ENCODE measurements at regions not wholly inside any gene's neighbourhood (a gene's known extent, or its start where the extent isn't known, plus 50 kb on each side); places are given as distances from the start of the nearest gene placed in this dataset.

DNA sequence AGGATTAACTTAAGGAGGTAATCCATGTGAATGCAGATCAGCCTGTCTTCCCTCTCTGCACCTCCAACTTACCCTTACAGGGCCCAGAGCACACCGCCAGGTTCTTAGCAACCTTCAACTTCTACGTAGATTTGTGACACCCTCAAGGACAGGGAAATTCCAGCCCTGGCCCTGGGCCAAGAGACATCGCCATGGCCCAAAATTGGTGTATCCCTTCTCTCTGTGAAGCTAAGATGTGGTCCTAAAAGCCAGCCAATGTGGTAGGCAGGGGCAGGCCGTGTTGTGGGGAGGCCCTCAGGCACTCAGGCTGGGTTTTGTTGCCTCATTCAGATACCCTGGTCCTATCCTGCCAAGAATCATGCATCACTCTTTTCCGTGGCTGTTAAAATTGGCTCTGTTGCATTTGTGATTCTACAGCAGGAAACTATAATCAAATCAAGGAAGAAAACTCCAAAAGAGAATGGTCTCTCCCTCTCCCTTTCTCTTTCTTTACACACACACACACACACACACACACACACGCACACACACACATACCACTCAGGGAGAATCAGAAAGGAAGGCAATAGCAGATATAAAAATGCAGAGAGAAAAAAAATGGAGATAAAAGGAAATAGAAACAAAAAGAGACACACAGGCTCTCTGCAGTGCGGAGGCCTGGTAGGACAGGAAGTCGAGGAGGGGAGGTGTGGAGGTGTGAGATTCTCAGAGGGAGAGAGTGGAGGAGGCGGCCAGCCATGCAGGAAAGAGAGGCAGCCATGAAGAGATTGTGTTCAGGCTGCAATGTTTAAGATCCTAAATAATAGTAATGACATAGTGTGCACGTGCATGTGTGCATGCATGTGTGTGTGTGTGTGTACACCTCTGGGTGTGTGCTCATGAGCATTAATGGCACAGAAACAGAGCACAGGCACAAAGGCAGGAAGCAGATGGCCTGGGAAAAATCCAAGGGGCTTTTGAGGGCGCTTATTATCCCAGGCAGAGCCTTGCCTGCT is 201.8 kb upstream of the LRFN2 start:
- peak; percentile 41 for DNase-seq

DNA sequence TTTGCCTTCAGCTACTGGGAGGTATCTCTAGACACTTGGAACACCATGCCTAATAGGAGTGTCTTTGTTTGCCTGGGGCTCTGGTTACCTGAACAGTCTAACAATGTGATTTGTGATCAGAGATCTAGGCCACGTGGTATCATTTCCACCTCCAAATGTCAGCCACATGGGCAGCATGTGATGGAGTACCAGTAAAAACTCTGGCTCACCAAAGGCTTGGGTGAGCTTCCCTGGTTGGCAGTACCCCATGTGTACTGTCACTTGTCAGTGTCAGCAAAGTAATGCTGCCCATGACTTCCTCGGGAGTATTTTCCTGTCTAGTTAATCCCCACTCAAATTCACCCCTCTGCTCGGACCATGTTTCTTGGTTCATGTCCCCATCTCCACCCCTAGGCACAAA is 195.2 kb upstream of the LRFN2 start:
- DNase-seq: no peak

DNA sequence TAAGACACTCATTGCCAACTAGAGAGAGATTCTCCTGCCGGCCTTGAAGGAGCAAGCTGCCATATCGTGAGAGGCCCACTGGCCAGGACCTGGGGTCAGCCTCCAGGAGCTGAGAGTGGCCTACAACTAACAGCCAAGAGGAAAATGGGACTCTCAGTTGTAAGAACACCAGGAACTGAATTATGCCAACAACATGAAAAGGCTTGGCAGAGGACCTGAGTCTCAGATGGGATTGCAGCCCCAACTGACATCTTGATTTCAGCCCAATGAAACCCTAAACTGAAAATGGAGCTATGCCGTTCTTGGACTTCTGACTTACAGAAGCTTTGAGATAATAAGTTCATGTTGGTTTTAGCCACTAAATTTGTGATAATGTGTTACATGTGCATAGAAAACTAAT is 193.5 kb upstream of the LRFN2 start:
- no peak for DNase-seq

DNA sequence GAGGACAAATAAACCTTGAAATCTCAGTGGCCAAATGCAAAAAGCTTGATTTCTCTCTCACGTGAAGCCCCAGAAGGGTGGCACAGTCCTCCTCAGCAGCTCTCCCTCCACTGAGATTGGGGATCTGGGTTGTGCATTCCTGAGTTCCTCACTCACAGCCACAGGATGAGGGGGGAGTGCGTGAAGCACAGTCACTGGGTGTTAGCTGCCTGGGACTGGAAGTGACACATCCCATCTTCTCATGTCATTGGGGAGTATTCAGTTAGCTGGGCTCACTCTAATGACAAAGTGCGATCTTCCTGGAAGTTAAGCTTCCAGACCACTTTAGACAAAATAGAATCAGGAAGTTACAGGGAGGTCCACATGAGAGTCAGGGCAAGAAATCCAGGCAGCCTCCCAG is 192.2 kb upstream of the LRFN2 start:
- no peak for DNase-seq

DNA sequence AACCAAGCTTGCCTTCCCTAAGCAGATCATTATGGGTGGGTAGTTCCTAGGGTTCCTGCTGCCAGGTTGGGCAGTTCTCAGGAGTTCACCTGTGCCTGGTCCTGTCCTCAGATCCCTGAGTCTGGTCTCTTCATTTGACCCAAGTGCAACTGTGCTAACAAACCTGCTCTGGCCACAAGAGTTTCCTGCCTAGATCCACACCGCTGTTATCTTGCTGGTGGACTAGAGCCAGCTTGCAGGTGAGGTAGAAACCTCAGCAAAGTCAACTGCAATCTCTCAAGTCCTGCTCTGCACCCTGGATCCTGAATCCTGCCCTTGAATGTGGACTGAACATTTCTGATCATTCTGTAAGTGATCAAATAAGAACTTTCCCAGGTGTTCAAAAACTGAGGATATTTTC is 191.8 kb upstream of the LRFN2 start:
- no peak for DNase-seq

DNA sequence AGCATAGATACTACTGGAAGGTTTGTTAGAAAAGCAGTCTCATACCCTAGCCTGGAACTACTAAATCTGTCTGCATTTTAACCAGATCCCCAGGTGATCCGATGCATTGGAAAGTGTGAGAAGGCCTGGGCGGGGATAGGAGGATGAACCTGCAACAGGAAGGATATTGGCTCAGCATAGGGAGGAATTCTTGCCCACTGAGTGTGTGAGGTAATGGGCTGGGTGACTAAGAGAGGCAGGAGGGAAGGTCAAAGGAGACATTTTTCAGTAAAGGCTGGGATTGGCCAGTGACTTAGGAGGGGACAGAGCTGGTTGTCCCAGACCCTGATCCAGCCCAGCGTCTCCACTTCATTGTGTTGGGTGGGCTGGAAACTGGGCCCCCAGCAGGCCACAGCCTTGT is 191.0 kb upstream of the LRFN2 start:
- DNase-seq: no peak

DNA sequence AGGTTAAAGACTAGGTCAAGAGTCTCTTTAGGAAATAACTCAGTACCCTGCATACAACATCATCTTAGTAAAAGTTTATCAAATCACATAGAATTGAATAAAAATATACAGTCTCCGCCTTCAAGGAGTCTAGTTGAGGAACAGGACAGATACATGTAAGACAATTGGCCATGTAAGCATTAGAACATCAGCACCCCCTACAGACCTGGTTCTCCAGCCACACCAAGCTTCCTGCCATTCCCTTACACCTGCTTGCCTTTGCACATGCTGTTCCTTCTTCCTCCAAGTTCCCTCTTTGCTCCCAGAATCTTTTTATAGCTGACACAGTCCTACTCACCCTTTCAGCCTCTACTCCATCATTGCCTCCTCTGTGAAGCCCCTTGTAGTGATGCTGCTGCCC is 187.8 kb upstream of the LRFN2 start:
- DNase-seq: no peak

DNA sequence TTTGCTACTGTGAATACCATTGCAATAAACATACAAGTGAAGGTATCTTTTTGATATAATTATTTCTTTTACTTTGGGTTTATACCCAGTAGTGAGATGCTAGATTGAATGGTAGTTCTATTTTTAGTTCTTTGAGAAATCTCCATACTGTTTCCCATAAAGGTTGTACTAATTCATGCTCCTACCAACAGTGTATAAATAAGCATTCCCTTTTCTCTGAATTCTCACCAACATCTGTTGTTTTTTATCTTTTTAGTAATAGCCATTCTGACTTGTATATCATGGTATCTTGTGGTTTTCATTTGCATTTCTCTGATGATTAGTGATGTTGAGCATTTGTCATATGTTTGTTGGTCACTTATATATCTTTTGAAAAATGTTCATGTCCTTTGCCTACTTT is 183.6 kb upstream of the LRFN2 start:
- no peak for DNase-seq

DNA sequence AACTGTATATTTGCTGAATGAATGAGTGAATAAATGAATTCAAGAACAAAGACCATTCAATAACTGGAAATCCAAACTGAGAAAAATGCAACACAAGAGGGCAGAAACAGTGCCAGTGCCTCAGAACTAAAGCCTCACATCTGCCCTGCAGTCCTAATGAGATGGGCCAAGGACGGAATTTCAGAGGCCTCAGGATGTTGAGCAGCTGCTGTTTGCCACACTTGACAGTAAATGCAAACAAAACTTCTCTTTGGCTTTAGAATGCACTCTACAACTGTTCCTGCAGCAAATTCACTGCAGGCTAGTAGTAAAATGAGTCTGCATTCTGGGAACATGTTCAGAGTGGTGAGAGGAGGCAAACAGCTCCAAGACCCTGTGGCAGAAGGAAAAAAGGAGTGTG is 177.6 kb upstream of the LRFN2 start:
- no peak for DNase-seq

DNA sequence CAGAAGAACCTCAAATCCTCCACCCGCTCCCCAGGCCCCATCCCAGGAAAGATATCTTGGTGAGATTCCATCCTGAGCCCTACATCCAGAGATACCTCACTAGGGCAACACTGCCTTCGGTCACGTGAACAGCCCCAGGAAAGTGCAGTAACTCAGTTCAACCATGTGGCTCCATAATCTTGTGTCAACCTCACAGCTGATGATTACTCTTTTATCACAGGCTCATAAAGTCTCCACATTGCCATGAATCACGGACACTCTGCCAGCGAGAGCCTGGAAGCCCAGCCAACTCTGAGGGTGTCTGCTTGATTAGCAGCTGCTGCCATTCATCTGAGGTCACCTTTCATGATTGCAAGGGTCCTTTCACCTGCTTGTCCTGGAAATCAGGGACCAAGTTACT is 175.8 kb upstream of the LRFN2 start:
- DNase-seq: no peak

DNA sequence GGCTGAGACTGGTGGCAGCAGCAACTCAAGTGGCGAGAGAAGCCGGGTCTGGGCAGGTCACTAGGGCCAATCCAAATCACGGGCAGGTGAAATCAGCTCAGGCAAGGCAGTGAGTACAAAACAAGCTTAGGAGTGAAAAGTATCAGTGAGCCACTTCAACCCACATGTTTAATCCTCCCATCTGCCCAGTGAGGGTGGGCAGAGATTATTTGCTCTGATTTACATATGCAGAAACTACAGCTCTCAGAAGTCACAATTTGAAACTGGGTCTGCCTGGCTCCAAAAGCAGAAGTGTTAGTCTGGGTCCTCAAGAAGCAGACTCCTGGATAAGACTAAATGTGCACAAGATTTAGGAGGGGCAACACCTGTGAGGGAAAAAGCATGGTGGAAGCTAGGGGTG is 173.7 kb upstream of the LRFN2 start:
- DNase-seq: no peak

DNA sequence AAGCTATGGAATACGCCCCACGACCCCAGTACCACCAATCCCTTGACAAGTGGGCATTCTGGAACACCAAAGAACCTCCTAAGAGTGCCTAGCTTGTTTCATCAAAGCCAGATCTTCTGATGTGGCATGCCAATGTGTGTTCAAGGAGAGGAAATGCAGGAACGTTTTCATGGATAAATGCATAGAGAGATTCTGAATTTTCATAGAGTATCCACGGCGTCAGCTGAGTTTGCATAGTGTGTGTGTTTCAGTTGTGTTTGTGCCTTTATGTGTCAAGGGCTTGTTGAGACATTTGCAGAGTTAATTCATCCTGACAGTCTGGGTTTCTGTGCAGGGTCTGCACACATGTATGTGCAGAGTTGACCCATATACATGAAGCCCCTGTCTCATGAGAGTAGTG is 172.7 kb upstream of the LRFN2 start:
- no peak for DNase-seq

DNA sequence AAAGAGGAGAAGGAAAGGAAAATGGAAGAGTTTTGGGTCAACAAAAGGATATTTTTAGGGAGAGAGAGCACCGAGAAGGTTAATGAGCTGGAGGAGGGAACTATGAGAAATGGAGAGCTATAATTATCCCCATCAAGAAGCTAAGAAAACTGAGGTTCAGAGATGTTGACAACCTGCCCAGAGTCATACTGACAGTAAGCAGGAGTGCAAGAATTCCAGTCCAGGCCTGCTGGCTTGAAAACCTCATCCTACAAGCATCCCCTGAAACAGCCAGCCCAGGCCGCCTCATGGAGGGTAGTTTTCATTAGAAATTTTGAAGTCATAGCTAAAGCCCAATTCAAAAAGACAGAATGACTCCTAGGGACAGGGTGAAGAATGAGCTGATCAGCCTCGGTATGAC is 172.1 kb upstream of the LRFN2 start:
- DNase-seq: no peak

DNA sequence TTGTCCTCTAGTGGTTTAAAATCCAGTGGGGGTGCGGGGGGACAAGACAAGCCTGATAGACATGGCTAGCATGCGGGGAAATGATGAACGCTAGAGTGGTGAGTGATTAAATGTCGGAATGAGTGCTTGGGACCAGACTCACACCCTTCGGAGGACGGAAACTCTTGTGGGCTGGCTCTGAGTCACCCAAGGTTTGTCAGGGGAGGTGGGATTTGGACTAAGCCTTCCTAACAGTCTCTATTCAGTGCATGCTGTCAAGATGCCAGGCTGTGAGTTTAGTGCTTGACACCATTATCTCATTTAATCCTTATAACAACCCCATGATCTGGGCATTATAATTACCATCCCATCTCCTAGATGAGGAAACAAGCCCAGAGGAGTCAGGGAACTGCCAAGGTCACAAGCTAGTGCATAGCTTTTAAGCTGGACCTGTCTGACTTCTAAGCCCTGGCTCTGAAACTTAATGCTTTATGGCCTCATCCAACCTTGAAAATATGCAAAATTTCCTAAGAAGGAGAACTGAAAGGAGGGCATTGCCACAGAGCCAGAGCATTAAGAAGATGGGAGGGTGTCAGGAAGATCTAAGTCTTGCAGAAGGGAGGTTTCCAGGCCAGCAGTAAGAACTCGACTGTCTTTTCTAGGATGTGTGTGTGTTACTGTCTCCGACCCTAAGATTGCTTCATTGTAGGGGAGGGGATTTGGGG is 168.7 kb upstream of the LRFN2 start:
- DNase-seq: peak; percentile 14

DNA sequence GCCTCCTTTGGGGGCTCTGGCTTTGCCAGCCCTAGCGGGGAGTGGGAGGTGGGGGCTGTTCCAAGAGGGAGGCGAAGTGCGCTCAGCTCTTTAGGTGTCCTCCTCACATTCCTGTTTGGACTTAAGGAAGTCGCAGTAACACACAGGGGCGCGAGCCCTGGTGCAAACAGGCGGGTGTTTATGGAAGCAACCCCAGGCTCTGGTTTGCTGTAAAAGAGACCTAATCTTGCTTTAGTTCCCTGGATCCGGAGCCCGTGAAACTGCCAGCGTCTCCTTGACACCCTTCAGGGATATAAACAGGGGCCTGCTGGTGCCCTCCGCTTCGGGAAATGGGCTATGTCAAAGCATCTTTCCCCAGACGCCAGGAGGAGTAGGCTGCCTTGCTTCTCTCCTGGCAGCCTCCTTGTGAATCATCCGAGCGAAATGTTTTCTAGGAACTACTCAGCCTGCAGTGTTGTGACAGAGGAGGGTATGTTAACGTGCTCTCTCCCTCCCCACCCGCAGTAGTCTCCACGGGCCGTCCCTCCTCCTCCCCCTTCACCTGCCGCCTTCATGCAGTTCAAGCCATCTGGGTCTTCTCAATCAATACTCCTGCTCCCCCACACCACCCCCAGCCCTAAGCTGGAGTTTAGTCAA is 168.0 kb upstream of the LRFN2 start:
- no peak for DNase-seq

DNA sequence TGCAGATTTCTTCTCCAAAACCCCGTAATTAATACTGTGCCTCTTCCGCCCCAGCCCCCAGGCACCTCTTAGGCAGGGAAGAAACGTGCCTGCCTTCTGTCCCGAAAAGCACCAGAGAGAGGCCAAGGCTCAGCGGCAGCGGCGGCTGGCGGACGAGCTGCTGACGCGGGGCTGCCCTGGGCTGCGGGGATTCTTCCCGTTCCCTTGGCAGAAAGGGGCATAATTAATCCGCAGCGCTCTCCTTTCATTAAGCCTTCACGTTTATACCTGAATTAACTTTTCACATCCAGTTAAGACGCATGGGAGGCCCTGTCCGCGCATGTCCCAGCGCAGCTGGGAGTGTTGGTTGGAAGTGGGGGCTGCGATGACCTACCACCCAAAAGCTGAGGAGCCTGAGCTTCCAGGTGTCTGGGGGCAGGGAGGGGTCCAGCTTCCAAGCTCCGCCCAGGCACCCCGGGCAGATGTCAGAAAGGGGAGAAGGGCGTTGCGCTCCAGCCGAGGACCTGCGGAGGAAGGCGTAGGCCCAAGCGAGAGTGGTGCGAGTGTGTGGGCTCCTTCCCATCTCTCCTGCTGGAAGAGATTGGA is 167.4 kb upstream of the LRFN2 start:
- DNase-seq: no peak

DNA sequence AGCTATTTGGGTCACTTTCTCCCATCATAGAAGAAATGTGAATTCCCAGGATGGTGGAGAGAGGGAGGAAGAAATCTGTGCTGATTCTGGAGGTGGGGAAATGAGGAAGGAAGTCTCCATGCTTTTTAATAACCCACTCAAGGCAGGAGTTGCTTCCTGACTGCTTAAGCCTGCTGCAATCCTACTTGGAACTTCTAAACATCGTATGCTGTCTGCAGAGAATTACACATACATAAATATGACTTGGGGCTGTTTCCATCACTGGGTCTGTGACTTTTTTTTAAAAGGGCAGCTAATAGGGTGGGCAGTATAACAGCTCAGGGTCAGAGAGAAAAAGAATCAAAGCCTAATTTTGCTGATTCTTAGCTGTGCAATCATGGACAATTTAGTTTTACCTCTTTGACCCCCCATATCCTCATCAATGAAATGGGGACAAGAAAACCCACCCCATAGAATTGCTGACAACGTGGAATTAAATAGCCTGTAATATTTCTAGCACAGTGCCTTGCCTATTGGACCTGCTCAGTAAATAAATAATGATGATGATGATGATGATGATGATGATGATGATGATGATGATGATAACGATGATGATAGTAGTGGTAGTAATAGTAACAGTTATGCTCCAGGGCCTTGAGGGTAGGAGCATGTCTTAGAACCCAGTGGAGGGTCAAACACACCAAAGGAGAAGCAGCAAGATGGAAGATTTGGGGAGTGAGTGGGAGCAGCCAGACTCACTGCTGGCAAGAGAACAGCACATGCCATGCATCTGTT is 166.7 kb upstream of the LRFN2 start:
- no peak for DNase-seq

DNA sequence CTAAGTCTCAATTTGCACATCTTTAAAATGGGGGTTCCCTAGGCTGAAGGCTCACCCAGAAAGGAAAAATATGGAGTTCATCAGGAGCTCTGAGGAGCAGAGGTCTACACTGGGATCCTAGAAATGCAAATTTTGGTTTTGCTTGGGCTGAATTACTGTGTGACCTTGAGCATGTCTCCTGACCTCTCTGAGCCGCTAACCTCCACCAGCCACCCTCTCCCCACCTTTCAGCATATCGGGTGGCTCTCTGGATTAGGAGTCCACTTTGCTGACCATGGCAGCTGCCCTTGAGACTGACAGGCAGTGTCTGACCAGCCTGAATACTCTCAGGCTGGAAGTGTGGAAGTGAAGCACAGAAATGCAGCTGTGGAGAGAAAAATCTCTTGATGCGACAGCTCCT is 165.9 kb upstream of the LRFN2 start:
- no peak for DNase-seq

DNA sequence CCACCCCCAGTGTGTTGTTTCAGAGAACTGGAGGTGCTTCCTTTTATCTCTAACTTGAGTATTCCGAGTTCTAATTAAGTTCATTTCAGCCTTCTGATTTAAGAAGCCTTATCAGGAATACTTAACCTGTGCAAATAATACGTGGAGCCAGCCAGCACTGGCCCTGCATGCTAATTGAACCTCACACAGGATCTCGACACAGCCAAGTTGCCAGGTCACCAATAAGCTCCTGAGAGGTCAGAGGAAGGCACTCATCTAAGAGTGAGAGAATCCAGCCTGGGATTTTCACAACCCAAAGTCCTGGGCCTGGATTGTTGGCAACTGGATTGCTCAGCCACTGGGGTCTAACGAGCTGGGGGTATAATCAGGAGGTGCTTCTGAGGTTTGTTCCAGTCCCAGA is 157.7 kb upstream of the LRFN2 start:
- DNase-seq: no peak

DNA sequence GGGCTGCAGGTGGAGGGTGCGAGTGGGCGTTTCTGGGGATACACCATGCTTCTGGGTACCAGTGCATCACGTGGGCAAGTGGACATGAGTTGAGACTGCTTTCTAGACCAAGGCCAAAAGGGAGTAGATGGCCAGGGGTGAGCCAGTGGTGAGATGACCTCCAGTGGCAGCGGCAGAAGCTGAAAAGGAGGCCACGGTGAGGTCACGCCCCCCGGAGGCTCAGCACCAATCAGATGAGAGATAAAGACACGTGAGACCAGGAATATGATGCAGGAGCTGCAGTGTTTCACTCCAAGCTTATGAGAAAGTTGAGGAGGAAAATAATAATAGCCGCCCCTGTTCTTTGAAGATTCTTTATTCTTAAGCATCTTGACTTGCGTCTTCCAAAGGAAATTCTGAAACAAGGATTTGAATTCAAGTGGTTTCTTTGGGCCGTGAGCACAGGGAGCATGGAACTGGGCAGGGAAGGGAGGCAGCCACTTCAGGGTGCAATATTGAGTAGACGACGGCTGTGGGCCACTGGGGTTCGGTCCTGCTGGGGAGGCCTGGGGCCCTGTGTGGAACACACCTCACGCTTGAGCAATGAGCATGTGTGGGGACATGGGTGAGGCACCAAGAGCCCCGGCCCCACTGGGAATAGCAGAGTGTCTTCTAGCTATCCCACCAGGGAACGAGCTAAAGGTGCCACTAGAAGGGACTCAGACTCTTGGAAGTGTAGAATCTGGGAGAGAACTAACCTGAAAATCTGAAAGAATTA is 156.7 kb upstream of the LRFN2 start:
- no peak for DNase-seq

DNA sequence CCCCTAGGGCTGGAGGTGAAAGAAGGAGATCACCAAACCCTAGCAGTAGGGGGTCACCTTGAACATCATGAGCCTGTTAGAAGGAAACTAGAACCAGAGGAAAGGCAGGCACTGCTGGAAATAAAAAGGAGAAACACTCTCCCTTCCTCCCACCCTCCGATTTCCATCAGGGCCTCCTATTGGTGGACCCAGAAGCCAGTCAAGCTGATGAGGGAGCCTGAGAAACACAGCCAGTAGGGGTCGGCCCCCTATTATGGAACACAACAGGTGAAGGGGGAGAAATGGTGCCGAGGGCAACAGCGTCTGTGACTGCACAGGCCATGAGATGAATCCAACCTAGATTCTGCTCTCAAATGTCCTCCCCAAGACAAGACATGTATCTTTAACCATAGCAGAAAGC is 156.1 kb upstream of the LRFN2 start:
- no peak for DNase-seq

DNA sequence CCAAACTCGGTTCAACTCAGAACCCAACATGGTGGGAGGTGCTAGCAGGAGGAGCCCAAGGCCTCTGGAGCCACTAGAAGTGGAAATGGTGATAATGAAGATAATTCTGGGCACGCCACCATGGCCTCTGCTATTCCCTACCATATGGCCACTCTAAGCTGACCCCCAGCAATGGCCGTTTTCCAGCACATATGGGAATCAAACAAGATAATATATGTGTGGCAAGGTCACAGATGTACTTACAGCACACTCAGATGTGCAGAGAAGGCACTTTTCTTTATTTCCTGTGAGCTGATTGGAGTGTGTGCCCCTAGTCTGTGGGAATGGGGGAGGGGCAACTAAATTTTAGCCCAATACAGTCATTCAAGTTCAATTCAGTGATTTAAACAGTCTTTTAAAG is 153.4 kb upstream of the LRFN2 start:
- no peak for DNase-seq
